Neural progenitor cell (in vitro differentiated cells): ENCODE measurements at regions not wholly inside any gene's neighbourhood (a gene's known extent, or its start where the extent isn't known, plus 50 kb on each side); places are given as distances from the start of the nearest gene placed in this dataset.

Experiments
- EZH2 ChIP-seq: fragments of 200-600 bp; sonication (generic); IDR thresholded peaks from 2 replicates; pipeline ENCODE4 v1.6.1; 2017; ENCODE audit warnings: antibody characterized with exemption, mild to moderate bottlenecking, moderate library complexity
- EZH2phosphoT487 ChIP-seq: fragments of 200-600 bp; sonication (generic); IDR thresholded peaks from 2 replicates; pipeline ENCODE4 v1.6.1; 2017; ENCODE audit warnings: antibody characterized with exemption
- TF ChIP-seq, protein P1 (sequence below): fragments of 200-600 bp; sonication (generic); IDR thresholded peaks from 2 replicates; pipeline ENCODE4 v1.5.1; 2017; ENCODE audit warnings: antibody characterized with exemption, mild to moderate bottlenecking

- TF ChIP-seq, protein P1, sequence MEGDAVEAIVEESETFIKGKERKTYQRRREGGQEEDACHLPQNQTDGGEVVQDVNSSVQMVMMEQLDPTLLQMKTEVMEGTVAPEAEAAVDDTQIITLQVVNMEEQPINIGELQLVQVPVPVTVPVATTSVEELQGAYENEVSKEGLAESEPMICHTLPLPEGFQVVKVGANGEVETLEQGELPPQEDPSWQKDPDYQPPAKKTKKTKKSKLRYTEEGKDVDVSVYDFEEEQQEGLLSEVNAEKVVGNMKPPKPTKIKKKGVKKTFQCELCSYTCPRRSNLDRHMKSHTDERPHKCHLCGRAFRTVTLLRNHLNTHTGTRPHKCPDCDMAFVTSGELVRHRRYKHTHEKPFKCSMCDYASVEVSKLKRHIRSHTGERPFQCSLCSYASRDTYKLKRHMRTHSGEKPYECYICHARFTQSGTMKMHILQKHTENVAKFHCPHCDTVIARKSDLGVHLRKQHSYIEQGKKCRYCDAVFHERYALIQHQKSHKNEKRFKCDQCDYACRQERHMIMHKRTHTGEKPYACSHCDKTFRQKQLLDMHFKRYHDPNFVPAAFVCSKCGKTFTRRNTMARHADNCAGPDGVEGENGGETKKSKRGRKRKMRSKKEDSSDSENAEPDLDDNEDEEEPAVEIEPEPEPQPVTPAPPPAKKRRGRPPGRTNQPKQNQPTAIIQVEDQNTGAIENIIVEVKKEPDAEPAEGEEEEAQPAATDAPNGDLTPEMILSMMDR = peak; percentile 83
- TF ChIP-seq EZH2 (peak; percentile 46), EZH2phosphoT487 (no peak)
Observed at GRCh38 chr6:138692058-138692977, 81.3 kb upstream of the CCDC28A start.
